ENCODE measurements at regions not wholly inside any gene's neighbourhood (a gene's known extent, or its start where the extent isn't known, plus 50 kb on each side); places are given as distances from the start of the nearest gene placed in this dataset.

GRCh38 chr3:117476572-117476971, 767.0 kb downstream of the TUSC7 start:
- Histone ChIP-seq H3K27me3 (no peaks in the 10 kb centered on the region), H3K36me3 (no peaks in the 10 kb centered on the region), H3K9me3 (no peaks in the 10 kb centered on the region), H3K27ac (no peak overlapping the region), H3K4me1 (no peaks in the 10 kb centered on the region), H3K4me3 (no peak overlapping the region)
- TF ChIP-seq CTCF (IDR thresholded peaks at IDR 0.05) = no peak
- intact Hi-C loops (cut with DNase I) = no loop called here
- DNase-seq (no peak), ATAC-seq (peak; percentile 40)

DNA sequence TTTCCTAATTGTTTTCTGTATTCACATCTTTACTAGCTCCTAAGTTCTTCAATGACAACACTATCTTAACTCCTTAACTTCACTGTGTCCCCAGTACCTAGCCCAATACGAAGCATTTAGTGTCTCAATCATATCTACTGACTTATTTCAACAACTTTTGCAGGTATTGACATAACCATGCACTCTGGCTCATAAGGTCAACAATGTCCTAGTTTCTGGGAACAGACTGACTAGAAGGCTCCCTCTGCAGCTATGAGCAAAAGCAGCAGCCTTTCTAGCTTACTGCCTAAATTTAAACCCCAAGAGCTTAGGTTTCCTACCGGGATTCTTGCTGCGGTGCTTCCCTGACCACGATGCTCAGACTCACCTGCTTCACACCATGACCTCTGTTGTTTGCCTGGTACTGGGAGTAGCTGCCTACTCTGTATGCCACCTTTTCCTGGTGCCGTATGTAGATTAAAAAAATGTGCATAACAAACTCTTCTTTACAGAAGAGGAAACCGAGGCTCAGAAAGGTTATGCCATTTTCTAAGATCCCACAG, 767.7 kb downstream of the TUSC7 start:
- Histone ChIP-seq H3K9me3 (no peaks in the 10 kb centered on the region), H3K27ac (no peak overlapping the region), H3K27me3 (no peaks in the 10 kb centered on the region), H3K4me1 (no peaks in the 10 kb centered on the region), H3K4me3 (no peak overlapping the region), H3K36me3 (no peaks in the 10 kb centered on the region)
- intact Hi-C loops (cut with DNase I) = no loop called here
- ATAC-seq (peak; percentile 92), DNase-seq (no peak)
- no peak for TF ChIP-seq CTCF (IDR thresholded peaks at IDR 0.05)

DNA sequence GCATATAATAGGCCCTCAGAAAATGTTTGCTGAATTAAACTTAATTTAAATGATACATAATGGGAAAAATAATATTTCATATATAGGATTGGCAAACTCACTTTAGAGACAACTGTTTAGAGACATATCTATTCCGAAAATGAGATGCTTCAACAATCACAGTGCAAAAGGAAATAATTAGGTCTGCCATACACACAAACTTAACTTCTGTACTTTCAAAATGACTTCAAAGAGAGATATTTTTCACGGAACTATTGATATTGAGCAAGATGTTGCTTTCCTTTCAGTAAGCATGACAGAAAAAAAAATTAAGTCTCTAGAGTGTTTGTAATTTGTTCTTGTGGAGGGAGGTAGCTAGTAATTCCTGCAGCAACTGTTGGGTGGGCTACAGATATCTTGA, 769.5 kb downstream of the TUSC7 start:
- H3K36me3 ChIP-seq = no peaks in the 10 kb centered on the region
- H3K27me3 ChIP-seq = no peaks in the 10 kb centered on the region
- intact Hi-C loops (cut with DNase I) = no loop called here
- H3K4me3 ChIP-seq = no peak overlapping the region
- TF ChIP-seq CTCF (IDR thresholded peaks at IDR 0.05) = no peak
- DNase-seq (no peak), ATAC-seq (no peak)
- H3K27ac ChIP-seq = no peak overlapping the region
- H3K9me3 ChIP-seq = no peaks in the 10 kb centered on the region
- no peaks in the 10 kb centered on the region for H3K4me1 ChIP-seq

GRCh38 chr3:117480525-117480924, 770.9 kb downstream of the TUSC7 start:
- Histone ChIP-seq H3K4me1 (no peaks in the 10 kb centered on the region), H3K9me3 (no peaks in the 10 kb centered on the region), H3K27ac (no peak overlapping the region), H3K27me3 (no peaks in the 10 kb centered on the region), H3K36me3 (no peaks in the 10 kb centered on the region), H3K4me3 (no peak overlapping the region)
- ATAC-seq (no peak), DNase-seq (no peak)
- TF ChIP-seq CTCF (IDR thresholded peaks at IDR 0.05) = no peak
- intact Hi-C loops (cut with DNase I) = no loop called here

GRCh38 chr3:117480972-117481371, 771.4 kb downstream of the TUSC7 start:
- ATAC-seq (no peak), DNase-seq (no peak)
- Histone ChIP-seq H3K9me3 (no peaks in the 10 kb centered on the region), H3K27ac (no peak overlapping the region), H3K36me3 (no peaks in the 10 kb centered on the region), H3K27me3 (no peaks in the 10 kb centered on the region), H3K4me1 (no peaks in the 10 kb centered on the region), H3K4me3 (no peak overlapping the region)
- intact Hi-C loops (cut with DNase I) = no loop called here
- TF ChIP-seq CTCF (IDR thresholded peaks at IDR 0.05) = no peak
